ENCODE measurements at regions not wholly inside any gene's neighbourhood (a gene's known extent, or its start where the extent isn't known, plus 50 kb on each side); places are given as distances from the start of the nearest gene placed in this dataset.

- no peak overlapping the region for H4K91ac ChIP-seq (ENCODE audit: insufficient read depth, low read depth, low read length)
- H2BK15ac ChIP-seq (ENCODE audit: low read depth, low read length): no peak overlapping the region
- CTCF ChIA-PET: interaction anchor here (1.0 kb wide), 1 partner anchor 16 kb away, joined by 3 read pairs; no protein-coding TSS in a partner anchor
- no peak overlapping the region for H3K14ac ChIP-seq (replicated peaks; ENCODE audit: low read depth, low read length)
- H4K8ac ChIP-seq (ENCODE audit: low read depth in 2 of 2, low read length in 2 of 2): no peak overlapping the region
- DNase-seq (no peak), ATAC-seq (ENCODE audit: low read depth) (no peak)
- H3K56ac ChIP-seq (ENCODE audit: extremely low read depth, insufficient read depth, low read length): no peak overlapping the region
- no peak overlapping the region for H2AFZ ChIP-seq (replicated peaks; ENCODE audit: low read length, poor library complexity)
- in situ Hi-C loops (cut with MboI; ENCODE audit: low sequenced_read_pairs) (no loop called here), dilution Hi-C loops (cut with HindIII; ENCODE audit: low sequenced_read_pairs, unreplicated experiment) (no loop called here), intact Hi-C loops (cut with micrococcal nuclease) (no loop called here)
- POLR2A ChIA-PET (ENCODE audit: unreplicated experiment): no interaction called here
- H4K20me1 ChIP-seq (ENCODE audit: insufficient read depth, low read length): no peaks in the 10 kb centered on the region
- H3K79me1 ChIP-seq (ENCODE audit: low read depth in 1 of 2, low read length in 2 of 2): no peaks in the 10 kb centered on the region
- no peaks in the 10 kb centered on the region for H3K36me3 ChIP-seq (ENCODE audit: control insufficient read depth, insufficient read depth, low read length)
- no peak overlapping the region for H3K4me2 ChIP-seq (ENCODE audit: low read depth, low read length)
- no TSS peak for BruUV-seq (replicated peaks)
- H3K27ac ChIP-seq (ENCODE audit: insufficient read depth, low read length): no peak overlapping the region
- H3K9me1 ChIP-seq (ENCODE audit: insufficient read depth, low read length): no peaks in the 10 kb centered on the region
- H3K4ac ChIP-seq (ENCODE audit: low read depth, low read length): no peak overlapping the region
- no peak overlapping the region for H3K9ac ChIP-seq (ENCODE audit: low read depth, low read length)
- no peak for TF ChIP-seq SMC3 (IDR thresholded peaks at IDR 0.05; ENCODE audit: low read depth, low read length)
- no peak for TF ChIP-seq MAFK (IDR thresholded peaks at IDR 0.05; ENCODE audit: low read depth, low read length)
- no peak for TF ChIP-seq RAD21 (IDR thresholded peaks at IDR 0.05; ENCODE audit: low read length)
- no peak for TF ChIP-seq FOS (IDR thresholded peaks at IDR 0.05; ENCODE audit: low read depth, low read length)
- TF ChIP-seq NFE2L2 (IDR thresholded peaks at IDR 0.05; ENCODE audit: low read depth, low read length): no peak
- no peak for TF ChIP-seq MAZ (IDR thresholded peaks at IDR 0.05; ENCODE audit: borderline replicate concordance, low read depth, low read length)
- TF ChIP-seq, protein P1, sequence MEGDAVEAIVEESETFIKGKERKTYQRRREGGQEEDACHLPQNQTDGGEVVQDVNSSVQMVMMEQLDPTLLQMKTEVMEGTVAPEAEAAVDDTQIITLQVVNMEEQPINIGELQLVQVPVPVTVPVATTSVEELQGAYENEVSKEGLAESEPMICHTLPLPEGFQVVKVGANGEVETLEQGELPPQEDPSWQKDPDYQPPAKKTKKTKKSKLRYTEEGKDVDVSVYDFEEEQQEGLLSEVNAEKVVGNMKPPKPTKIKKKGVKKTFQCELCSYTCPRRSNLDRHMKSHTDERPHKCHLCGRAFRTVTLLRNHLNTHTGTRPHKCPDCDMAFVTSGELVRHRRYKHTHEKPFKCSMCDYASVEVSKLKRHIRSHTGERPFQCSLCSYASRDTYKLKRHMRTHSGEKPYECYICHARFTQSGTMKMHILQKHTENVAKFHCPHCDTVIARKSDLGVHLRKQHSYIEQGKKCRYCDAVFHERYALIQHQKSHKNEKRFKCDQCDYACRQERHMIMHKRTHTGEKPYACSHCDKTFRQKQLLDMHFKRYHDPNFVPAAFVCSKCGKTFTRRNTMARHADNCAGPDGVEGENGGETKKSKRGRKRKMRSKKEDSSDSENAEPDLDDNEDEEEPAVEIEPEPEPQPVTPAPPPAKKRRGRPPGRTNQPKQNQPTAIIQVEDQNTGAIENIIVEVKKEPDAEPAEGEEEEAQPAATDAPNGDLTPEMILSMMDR (conservative IDR thresholded peaks at IDR 0.05; ENCODE audit: low read depth, low read length): no peak
- TF ChIP-seq POLR2A (IDR thresholded peaks at IDR 0.05; ENCODE audit: low read depth, low read length): no peak
- TF ChIP-seq RCOR1 (IDR thresholded peaks at IDR 0.05; ENCODE audit: insufficient replicate concordance, low read length): no peak
- no peak for TF ChIP-seq CHD1 (IDR thresholded peaks at IDR 0.05; ENCODE audit: low read depth, low read length)
- TF ChIP-seq, protein P2, sequence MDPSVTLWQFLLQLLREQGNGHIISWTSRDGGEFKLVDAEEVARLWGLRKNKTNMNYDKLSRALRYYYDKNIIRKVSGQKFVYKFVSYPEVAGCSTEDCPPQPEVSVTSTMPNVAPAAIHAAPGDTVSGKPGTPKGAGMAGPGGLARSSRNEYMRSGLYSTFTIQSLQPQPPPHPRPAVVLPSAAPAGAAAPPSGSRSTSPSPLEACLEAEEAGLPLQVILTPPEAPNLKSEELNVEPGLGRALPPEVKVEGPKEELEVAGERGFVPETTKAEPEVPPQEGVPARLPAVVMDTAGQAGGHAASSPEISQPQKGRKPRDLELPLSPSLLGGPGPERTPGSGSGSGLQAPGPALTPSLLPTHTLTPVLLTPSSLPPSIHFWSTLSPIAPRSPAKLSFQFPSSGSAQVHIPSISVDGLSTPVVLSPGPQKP (IDR thresholded peaks at IDR 0.05; ENCODE audit: borderline replicate concordance, low read depth, low read length): no peak
- TF ChIP-seq MXI1 (IDR thresholded peaks at IDR 0.05; ENCODE audit: borderline replicate concordance, low read depth, low read length): no peak
- no peak for TF ChIP-seq USF2 (IDR thresholded peaks at IDR 0.05; ENCODE audit: low read depth, low read length)
- no peak for TF ChIP-seq RFX5 (IDR thresholded peaks at IDR 0.05; ENCODE audit: low read depth, low read length)
- no peak for TF ChIP-seq BHLHE40 (IDR thresholded peaks at IDR 0.05; ENCODE audit: low read depth, low read length)
- no peak overlapping the region for H3K23ac ChIP-seq (ENCODE audit: low read depth, low read length)
- H2BK120ac ChIP-seq (ENCODE audit: low read depth, low read length): no peak overlapping the region
- H2AK5ac ChIP-seq (ENCODE audit: low read depth, low read length): no peak overlapping the region
- no peaks in the 10 kb centered on the region for H3K4me1 ChIP-seq (ENCODE audit: control insufficient read depth, insufficient read depth, low read length)
- no peak overlapping the region for H2BK5ac ChIP-seq (ENCODE audit: low read depth, low read length, poor library complexity, severe bottlenecking)
- no CpG with 5 or more reads among the region's 2 CpGs for whole genome bisulfite sequencing, 2 experiments (ENCODE audit: extremely low coverage in 2 of 2, insufficient read length in 1 of 2)
- H3K27me3 ChIP-seq (ENCODE audit: control insufficient read depth, insufficient read depth, low read length): peaks cover 8% of the 10 kb centered on the region; the same call in 1 of the 2 replicates
- no peak overlapping the region for H2AK9ac ChIP-seq (replicated peaks; ENCODE audit: low read depth, low read length, poor library complexity)
- H3K18ac ChIP-seq (ENCODE audit: low read depth, low read length): no peak overlapping the region
- no peak overlapping the region for H4K5ac ChIP-seq (ENCODE audit: low read depth, low read length)
- H3K4me3 ChIP-seq (ENCODE audit: insufficient read depth, low read depth, low read length): no peak overlapping the region
- no peaks in the 10 kb centered on the region for H3K9me3 ChIP-seq (ENCODE audit: control insufficient read depth, insufficient read depth, low read length)
- H2BK20ac ChIP-seq (ENCODE audit: low read depth, low read length): no peak overlapping the region
These were observed 112.3 kb upstream of the PHYHIPL start for GRCh38 chr10:59064080-59064692.
